Naive thymus-derived CD4-positive, alpha-beta T cell (primary cell): ENCODE measurements at regions not wholly inside any gene's neighbourhood (a gene's known extent, or its start where the extent isn't known, plus 50 kb on each side); places are given as distances from the start of the nearest gene placed in this dataset.
"Not testable (repeated sequence)": the region's sequence is repeated elsewhere in the genome, so short reads cannot be mapped to it uniquely, and the experiment has no call there.

Source experiments
- ATAC-seq: fragments of 150-1000 bp; cut with Tn5 transposase; 2 replicates; pipeline ENCODE4 v1.10.0; 2021; ENCODE audit warnings: mild to moderate bottlenecking, moderate library complexity
- CTCF ChIA-PET: fragments of 350-600 bp; sonication (Branson Sonifier 250); formaldehyde crosslinking; loops from one replicate; lab custom pipeline; 2021; ENCODE audit warnings: antibody characterized with exemption; lab: Charles Lee
- POLR2A ChIA-PET: fragments of 350-600 bp; sonication (Branson Sonifier 250); formaldehyde crosslinking; loops from one replicate; lab custom pipeline; 2021; ENCODE audit warnings: antibody characterized with exemption, inconsistent platforms; lab: Charles Lee
- DNase-seq, 9 donors: peaks; one replicate each; pipeline versions ENCODE4 v3.0.0 to v3.0.0-alpha.2; 2020 to 2022; ENCODE audit warnings: mixed read lengths in 1 of 9
- H3K27ac ChIP-seq: one replicate; pipeline ENCODE4 v1.7.0; 2013; ENCODE audit warnings: mild to moderate bottlenecking, low read depth, low read length, moderate library complexity
- H3K27me3 ChIP-seq, 2 donors: one replicate each; pipeline ENCODE4 v1.7.0; 2013; ENCODE audit warnings: low read length in 2 of 2, mild to moderate bottlenecking in 2 of 2, moderate library complexity in 2 of 2; ENCODE audit not compliant: control insufficient read depth in 2 of 2, insufficient read depth in 2 of 2
- H3K36me3 ChIP-seq, 3 experiments: 1 replicate in 2 of 3; 2 replicates in 1 of 3; pipeline ENCODE4 v1.7.0; 2013; ENCODE audit warnings: low read length in 3 of 3, mild to moderate bottlenecking in 3 of 3, moderate library complexity in 1 of 3; ENCODE audit not compliant: insufficient read depth in 3 of 3, control insufficient read depth in 2 of 3
- H3K4me1 ChIP-seq, 2 donors: one replicate each; pipeline ENCODE4 v1.7.0; 2013; ENCODE audit warnings: low read length in 2 of 2, mild to moderate bottlenecking in 2 of 2, moderate library complexity in 1 of 2; ENCODE audit not compliant: control insufficient read depth in 2 of 2, insufficient read depth in 2 of 2
- H3K4me3 ChIP-seq: 2 replicates; pipeline ENCODE4 v1.7.0; 2013; ENCODE audit warnings: mild to moderate bottlenecking, low read length
- H3K9me3 ChIP-seq, 3 experiments: 1 replicate in 2 of 3; 2 replicates in 1 of 3; pipeline ENCODE4 v1.7.0; 2013; ENCODE audit warnings: low read length in 3 of 3; ENCODE audit not compliant: control insufficient read depth in 2 of 3
- H3K27ac Mint-ChIP-seq, 9 donors: one replicate each; pipeline ENCODE4 v1.8.0; 2020 to 2022; ENCODE audit warnings: mixed read lengths in 9 of 9, mild to moderate bottlenecking in 8 of 9, moderate library complexity in 5 of 9, inconsistent platforms in 2 of 9
- H3K27me3 Mint-ChIP-seq, 5 donors: one replicate each; pipeline ENCODE4 v1.8.0; 2021 to 2022; ENCODE audit warnings: mixed read lengths in 5 of 5, mild to moderate bottlenecking in 1 of 5
- H3K36me3 Mint-ChIP-seq, 5 donors: one replicate each; pipeline ENCODE4 v1.8.0; 2020 to 2022; ENCODE audit warnings: mixed read lengths in 5 of 5, mild to moderate bottlenecking in 3 of 5, inconsistent platforms in 1 of 5
- H3K4me1 Mint-ChIP-seq, 7 donors: one replicate each; pipeline ENCODE4 v1.8.0; 2020 to 2022; ENCODE audit warnings: mixed read lengths in 7 of 7, mild to moderate bottlenecking in 3 of 7, inconsistent platforms in 1 of 7
- H3K4me3 Mint-ChIP-seq, 10 donors: one replicate each; pipeline ENCODE4 v1.8.0; 2020 to 2022; ENCODE audit warnings: mild to moderate bottlenecking in 10 of 10, mixed read lengths in 10 of 10, moderate library complexity in 6 of 10, inconsistent platforms in 2 of 10
- H3K9me3 Mint-ChIP-seq, 11 donors: one replicate each; pipeline ENCODE4 v1.8.0; 2020 to 2022; ENCODE audit warnings: mixed read lengths in 11 of 11, mild to moderate bottlenecking in 4 of 11, inconsistent platforms in 1 of 11, moderate library complexity in 1 of 11
- intact Hi-C, 2 donors: fragments of 100-400 bp; cut with micrococcal nuclease; formaldehyde crosslinking; loops; one replicate each; pipeline ENCODE4 v1.15.1; 2023

GRCh38 chr18:43775591-43775990 is 498.3 kb upstream of the SYT4 start:
- POLR2A ChIA-PET = no interaction called here
- CTCF ChIA-PET = no interaction called here
- Histone ChIP-seq H3K27me3 (no peaks in the 10 kb centered on the region), H3K4me1 (no peaks in the 10 kb centered on the region), H3K27ac (no peak overlapping the region), H3K9me3 (no peaks in the 10 kb centered on the region), H3K36me3 (no peaks in the 10 kb centered on the region), H3K4me3 (no peak overlapping the region)
- no peaks in the 10 kb centered on the region for H3K4me1 Mint-ChIP-seq
- peaks cover 0 to 11% (median 2%) of the 10 kb centered on the region in 11 donors for H3K9me3 Mint-ChIP-seq
- H3K27me3 Mint-ChIP-seq = no peaks in the 10 kb centered on the region
- intact Hi-C loops = no loop called here
- H3K27ac Mint-ChIP-seq = no peak overlapping the region
- H3K4me3 Mint-ChIP-seq = no peak overlapping the region
- DNase-seq = no peak
- ATAC-seq = no peak
- H3K36me3 Mint-ChIP-seq = no peaks in the 10 kb centered on the region

- ChIA-PET CTCF (no interaction called here), POLR2A (no interaction called here)
- Histone ChIP-seq H3K36me3 (no peaks in the 10 kb centered on the region), H3K4me3 (no peak overlapping the region), H3K4me1 (no peaks in the 10 kb centered on the region), H3K27ac (no peak overlapping the region), H3K27me3 (no peaks in the 10 kb centered on the region), H3K9me3 (no peaks in the 10 kb centered on the region)
- DNase-seq (no peak), ATAC-seq (no peak)
- H3K4me3 Mint-ChIP-seq = no peak overlapping the region
- H3K9me3 Mint-ChIP-seq = peaks cover 0 to 8% (median 2%) of the 10 kb centered on the region in 11 donors
- intact Hi-C loops = no loop called here
- no peaks in the 10 kb centered on the region for H3K27me3 Mint-ChIP-seq
- no peak overlapping the region for H3K27ac Mint-ChIP-seq
- H3K4me1 Mint-ChIP-seq = no peaks in the 10 kb centered on the region
- H3K36me3 Mint-ChIP-seq = no peaks in the 10 kb centered on the region
Observed at GRCh38 chr18:43776997-43777396, 499.7 kb upstream of the SYT4 start.

- CTCF ChIA-PET = no interaction called here
- DNase-seq (no peak), ATAC-seq (no peak)
- H3K27me3 Mint-ChIP-seq = no peaks in the 10 kb centered on the region
- Histone ChIP-seq H3K27me3 (no peaks in the 10 kb centered on the region), H3K4me3 (no peak overlapping the region), H3K36me3 (no peaks in the 10 kb centered on the region), H3K27ac (no peak overlapping the region), H3K9me3 (no peaks in the 10 kb centered on the region), H3K4me1 (no peaks in the 10 kb centered on the region)
- H3K9me3 Mint-ChIP-seq = peaks cover 0 to 12% (median 2%) of the 10 kb centered on the region in 11 donors
- H3K36me3 Mint-ChIP-seq = no peaks in the 10 kb centered on the region
- intact Hi-C loops = no loop called here
- no peak overlapping the region for H3K27ac Mint-ChIP-seq
- H3K4me3 Mint-ChIP-seq = no peak overlapping the region
- POLR2A ChIA-PET = no interaction called here
- H3K4me1 Mint-ChIP-seq = no peaks in the 10 kb centered on the region
Observed at GRCh38 chr18:43777636-43778304, 500.5 kb upstream of the SYT4 start.

- no peaks in the 10 kb centered on the region for H3K4me1 Mint-ChIP-seq
- POLR2A ChIA-PET = no interaction called here
Observed at GRCh38 chr18:43780782-43781340, 503.6 kb upstream of the SYT4 start.

GRCh38 chr18:43785158-43785557 is 507.9 kb upstream of the SYT4 start:
- ChIA-PET POLR2A (no interaction called here), CTCF (no interaction called here)
- H3K4me1 ChIP-seq = no peaks in the 10 kb centered on the region
- no peaks in the 10 kb centered on the region for H3K36me3 ChIP-seq
- no peaks in the 10 kb centered on the region for H3K9me3 ChIP-seq
- no peak for ATAC-seq
- Mint-ChIP-seq H3K27ac (no peak overlapping the region), H3K36me3 (no peaks in the 10 kb centered on the region), H3K4me3 (no peak overlapping the region), H3K9me3 (peaks cover 0 to 11% (median 5%) of the 10 kb centered on the region in 11 donors), H3K27me3 (no peaks in the 10 kb centered on the region), H3K4me1 (no peaks in the 10 kb centered on the region)
- H3K27ac ChIP-seq = no peak overlapping the region
- intact Hi-C loops = no loop called here
- H3K27me3 ChIP-seq = no peaks in the 10 kb centered on the region
- no peak for DNase-seq
- H3K4me3 ChIP-seq = no peak overlapping the region

More at GRCh38 chr18:43780782-43781340, 503.6 kb upstream of the SYT4 start:
- Mint-ChIP-seq H3K27me3 (no peaks in the 10 kb centered on the region), H3K9me3 (peaks cover 0 to 9% (median 4%) of the 10 kb centered on the region in 11 donors), H3K27ac (no peak overlapping the region), H3K4me3 (no peak overlapping the region), H3K36me3 (no peaks in the 10 kb centered on the region)
- ATAC-seq = no peak
- DNase-seq = no peak
- CTCF ChIA-PET = no interaction called here
- Histone ChIP-seq H3K9me3 (no peaks in the 10 kb centered on the region), H3K4me3 (no peak overlapping the region), H3K4me1 (no peaks in the 10 kb centered on the region), H3K36me3 (no peaks in the 10 kb centered on the region), H3K27me3 (no peaks in the 10 kb centered on the region), H3K27ac (no peak overlapping the region)
- intact Hi-C loops = no loop called here

- no peak overlapping the region for H3K4me3 Mint-ChIP-seq
- CTCF ChIA-PET = no interaction called here
- Histone ChIP-seq H3K27me3 (no peaks in the 10 kb centered on the region), H3K36me3 (no peaks in the 10 kb centered on the region), H3K27ac (no peak overlapping the region), H3K4me3 (no peak overlapping the region), H3K9me3 (no peaks in the 10 kb centered on the region), H3K4me1 (no peaks in the 10 kb centered on the region)
- peaks cover 3 to 11% (median 5%) of the 10 kb centered on the region in 11 donors for H3K9me3 Mint-ChIP-seq
- no peak for ATAC-seq
- intact Hi-C loops = no loop called here
- no peaks in the 10 kb centered on the region for H3K36me3 Mint-ChIP-seq
- H3K4me1 Mint-ChIP-seq = no peaks in the 10 kb centered on the region
- no peaks in the 10 kb centered on the region for H3K27me3 Mint-ChIP-seq
- no peak for DNase-seq
- POLR2A ChIA-PET = no interaction called here
- H3K27ac Mint-ChIP-seq = no peak overlapping the region
Observed at GRCh38 chr18:43786893-43787292, 509.6 kb upstream of the SYT4 start.

GRCh38 chr18:43787721-43788120 is 510.4 kb upstream of the SYT4 start:
- H3K27me3 Mint-ChIP-seq, DNase-seq, H3K27ac Mint-ChIP-seq, CTCF ChIA-PET, H3K4me1 ChIP-seq, H3K27ac ChIP-seq, intact Hi-C loops, H3K4me1 Mint-ChIP-seq, H3K4me3 Mint-ChIP-seq, H3K36me3 Mint-ChIP-seq, H3K27me3 ChIP-seq, H3K4me3 ChIP-seq, ATAC-seq, H3K9me3 ChIP-seq, POLR2A ChIA-PET, H3K36me3 ChIP-seq: not testable (repeated sequence)
- H3K9me3 Mint-ChIP-seq = peaks cover 3 to 11% (median 5%) of the 10 kb centered on the region in 11 donors
